HepG2 (cell line): ENCODE measurements at regions not wholly inside any gene's neighbourhood (a gene's known extent, or its start where the extent isn't known, plus 50 kb on each side); places are given as distances from the start of the nearest gene placed in this dataset.

ENCODE experiments used
- ARHGAP35 ChIP-seq: sonication (generic); formaldehyde crosslinking; IDR thresholded peaks from 2 replicates; pipeline ENCODE4 v1.9.0; 2022; ENCODE audit warnings: mild to moderate bottlenecking, inconsistent platforms, moderate library complexity, missing genetic modification reagents, borderline replicate concordance
- EZH2 ChIP-seq: conservative IDR thresholded peaks from 2 replicates; pipeline ENCODE4 v1.6.1; 2012; ENCODE audit warnings: mild to moderate bottlenecking, low read depth, low read length, moderate library complexity
- GABPA ChIP-seq, 2 experiments: IDR thresholded peaks; 2 replicates each; pipeline ENCODE4 v1.6.1; 2011 to 2016; ENCODE audit warnings: low read depth in 2 of 2, low read length in 1 of 2, missing biosample characterization in 1 of 2, missing genetic modification characterization in 1 of 2
- HNRNPLL ChIP-seq: fragments of 200-400 bp; formaldehyde crosslinking; IDR thresholded peaks from 2 replicates; pipeline ENCODE4 v1.6.1; 2017; ENCODE audit warnings: mild to moderate bottlenecking, low read depth, low read length; ENCODE audit not compliant: poor library complexity, severe bottlenecking
- JUNB ChIP-seq: sonication (generic); formaldehyde crosslinking; IDR thresholded peaks from 2 replicates; pipeline ENCODE4 v1.8.0; 2022; ENCODE audit warnings: missing genetic modification reagents, mild to moderate bottlenecking, borderline replicate concordance
- KLF6 ChIP-seq: IDR thresholded peaks from 2 replicates; pipeline ENCODE4 v1.8.0; 2016; ENCODE audit warnings: missing biosample characterization, missing genetic modification reagents
- RBFOX2 ChIP-seq: fragments of 200-400 bp; formaldehyde crosslinking; IDR thresholded peaks from 2 replicates; pipeline ENCODE4 v1.6.1; 2017; ENCODE audit warnings: low read depth, mild to moderate bottlenecking, low read length
- SP1 ChIP-seq, 2 experiments: fragments of 450-650 bp in 1 of 2; sonication (generic) in 1 of 2; formaldehyde crosslinking in 1 of 2; IDR thresholded peaks; 2 replicates each; pipeline versions ENCODE4 v1.4.0 to v1.6.1; 2016 to 2020; ENCODE audit warnings: missing genetic modification reagents in 1 of 2
- TOE1 ChIP-seq: sonication (generic); formaldehyde crosslinking; IDR thresholded peaks from 2 replicates; pipeline ENCODE4 v1.4.0; 2020; ENCODE audit warnings: mild to moderate bottlenecking, missing genetic modification reagents
- ZNF24 ChIP-seq: fragments of 450-650 bp; IDR thresholded peaks from 2 replicates; pipeline ENCODE4 v1.6.1; 2017; ENCODE audit warnings: antibody characterized with exemption, mild to moderate bottlenecking
- ZNF263 ChIP-seq: sonication (generic); formaldehyde crosslinking; IDR thresholded peaks from 2 replicates; pipeline ENCODE4 v1.4.0; 2020; ENCODE audit warnings: missing genetic modification reagents
- ZSCAN21 ChIP-seq: sonication (generic); formaldehyde crosslinking; IDR thresholded peaks from 2 replicates; pipeline ENCODE4 v1.8.0; 2022; ENCODE audit warnings: mild to moderate bottlenecking, missing genetic modification reagents, moderate library complexity, borderline replicate concordance
- TF ChIP-seq, protein P1 (sequence below): sonication (generic); formaldehyde crosslinking; IDR thresholded peaks from 2 replicates; pipeline ENCODE4 v1.8.1; 2022; ENCODE audit warnings: low read depth, mild to moderate bottlenecking, missing genetic modification reagents
- TF ChIP-seq, protein P2 (sequence below): sonication (generic); formaldehyde crosslinking; IDR thresholded peaks from 2 replicates; pipeline ENCODE4 v1.5.0; 2020; ENCODE audit warnings: mild to moderate bottlenecking, missing genetic modification reagents, moderate library complexity

DNA sequence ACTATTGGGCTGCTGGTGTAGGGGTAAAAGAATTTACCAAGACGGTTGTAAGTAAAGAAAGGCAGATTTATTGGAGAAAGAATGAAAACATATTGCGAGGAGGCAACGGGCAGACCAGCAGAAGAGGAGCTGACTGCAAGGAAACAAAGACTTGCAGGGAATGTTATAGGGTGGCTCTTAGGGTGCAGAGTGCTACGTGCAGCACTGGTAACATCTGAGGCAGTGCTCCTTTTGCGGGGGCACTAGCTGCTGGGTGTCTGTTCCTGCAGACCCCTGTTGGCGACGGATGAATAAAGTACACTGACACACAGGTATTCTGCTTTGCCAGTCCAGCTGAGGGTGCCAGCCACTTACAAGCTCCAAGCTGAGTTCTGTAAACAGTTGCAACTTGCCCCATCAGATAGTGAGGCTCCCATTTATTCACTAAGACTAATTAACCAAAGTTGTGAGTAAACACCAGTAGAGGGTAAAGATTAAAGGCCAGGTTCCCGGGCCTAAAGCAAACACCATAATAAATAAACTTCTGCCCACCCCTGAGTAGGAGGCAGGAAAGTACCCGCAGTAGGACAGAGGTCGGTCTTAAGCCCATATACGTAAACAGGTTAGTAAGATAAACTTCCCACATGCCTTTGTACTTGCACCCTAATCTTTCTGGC lies 140.2 kb upstream of the KCNK1 start:
- TF ChIP-seq ZNF24 (no peak), TOE1 (CRISPR knock-in tag) (no peak), EZH2 (no peak), ARHGAP35 (CRISPR knock-in tag) (no peak), SP1 (IDR thresholded peaks at IDR 0.05) (no peak), SP1 (CRISPR knock-in tag; IDR thresholded peaks at IDR 0.05) (no peak), RBFOX2 (no peak), KLF6 (CRISPR knock-in tag) (no peak), GABPA (IDR thresholded peaks at IDR 0.05; ENCODE audit: low read depth, low read length) (no peak), GABPA (CRISPR knock-in tag; IDR thresholded peaks at IDR 0.05; ENCODE audit: low read depth) (no peak), HNRNPLL (no peak), JUNB (CRISPR knock-in tag) (no peak), ZSCAN21 (CRISPR knock-in tag) (no peak), ZNF263 (CRISPR knock-in tag) (no peak)
- TF ChIP-seq, protein P1, sequence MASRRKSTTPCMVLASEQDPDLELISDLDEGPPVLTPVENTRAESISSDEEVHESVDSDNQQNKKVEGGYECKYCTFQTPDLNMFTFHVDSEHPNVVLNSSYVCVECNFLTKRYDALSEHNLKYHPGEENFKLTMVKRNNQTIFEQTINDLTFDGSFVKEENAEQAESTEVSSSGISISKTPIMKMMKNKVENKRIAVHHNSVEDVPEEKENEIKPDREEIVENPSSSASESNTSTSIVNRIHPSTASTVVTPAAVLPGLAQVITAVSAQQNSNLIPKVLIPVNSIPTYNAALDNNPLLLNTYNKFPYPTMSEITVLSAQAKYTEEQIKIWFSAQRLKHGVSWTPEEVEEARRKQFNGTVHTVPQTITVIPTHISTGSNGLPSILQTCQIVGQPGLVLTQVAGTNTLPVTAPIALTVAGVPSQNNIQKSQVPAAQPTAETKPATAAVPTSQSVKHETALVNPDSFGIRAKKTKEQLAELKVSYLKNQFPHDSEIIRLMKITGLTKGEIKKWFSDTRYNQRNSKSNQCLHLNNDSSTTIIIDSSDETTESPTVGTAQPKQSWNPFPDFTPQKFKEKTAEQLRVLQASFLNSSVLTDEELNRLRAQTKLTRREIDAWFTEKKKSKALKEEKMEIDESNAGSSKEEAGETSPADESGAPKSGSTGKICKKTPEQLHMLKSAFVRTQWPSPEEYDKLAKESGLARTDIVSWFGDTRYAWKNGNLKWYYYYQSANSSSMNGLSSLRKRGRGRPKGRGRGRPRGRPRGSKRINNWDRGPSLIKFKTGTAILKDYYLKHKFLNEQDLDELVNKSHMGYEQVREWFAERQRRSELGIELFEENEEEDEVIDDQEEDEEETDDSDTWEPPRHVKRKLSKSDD: no peak
- TF ChIP-seq, protein P2, sequence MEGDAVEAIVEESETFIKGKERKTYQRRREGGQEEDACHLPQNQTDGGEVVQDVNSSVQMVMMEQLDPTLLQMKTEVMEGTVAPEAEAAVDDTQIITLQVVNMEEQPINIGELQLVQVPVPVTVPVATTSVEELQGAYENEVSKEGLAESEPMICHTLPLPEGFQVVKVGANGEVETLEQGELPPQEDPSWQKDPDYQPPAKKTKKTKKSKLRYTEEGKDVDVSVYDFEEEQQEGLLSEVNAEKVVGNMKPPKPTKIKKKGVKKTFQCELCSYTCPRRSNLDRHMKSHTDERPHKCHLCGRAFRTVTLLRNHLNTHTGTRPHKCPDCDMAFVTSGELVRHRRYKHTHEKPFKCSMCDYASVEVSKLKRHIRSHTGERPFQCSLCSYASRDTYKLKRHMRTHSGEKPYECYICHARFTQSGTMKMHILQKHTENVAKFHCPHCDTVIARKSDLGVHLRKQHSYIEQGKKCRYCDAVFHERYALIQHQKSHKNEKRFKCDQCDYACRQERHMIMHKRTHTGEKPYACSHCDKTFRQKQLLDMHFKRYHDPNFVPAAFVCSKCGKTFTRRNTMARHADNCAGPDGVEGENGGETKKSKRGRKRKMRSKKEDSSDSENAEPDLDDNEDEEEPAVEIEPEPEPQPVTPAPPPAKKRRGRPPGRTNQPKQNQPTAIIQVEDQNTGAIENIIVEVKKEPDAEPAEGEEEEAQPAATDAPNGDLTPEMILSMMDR (CRISPR knock-in tag): no peak
